ENCODE measurements at regions not wholly inside any gene's neighbourhood (a gene's known extent, or its start where the extent isn't known, plus 50 kb on each side); places are given as distances from the start of the nearest gene placed in this dataset.

DNA sequence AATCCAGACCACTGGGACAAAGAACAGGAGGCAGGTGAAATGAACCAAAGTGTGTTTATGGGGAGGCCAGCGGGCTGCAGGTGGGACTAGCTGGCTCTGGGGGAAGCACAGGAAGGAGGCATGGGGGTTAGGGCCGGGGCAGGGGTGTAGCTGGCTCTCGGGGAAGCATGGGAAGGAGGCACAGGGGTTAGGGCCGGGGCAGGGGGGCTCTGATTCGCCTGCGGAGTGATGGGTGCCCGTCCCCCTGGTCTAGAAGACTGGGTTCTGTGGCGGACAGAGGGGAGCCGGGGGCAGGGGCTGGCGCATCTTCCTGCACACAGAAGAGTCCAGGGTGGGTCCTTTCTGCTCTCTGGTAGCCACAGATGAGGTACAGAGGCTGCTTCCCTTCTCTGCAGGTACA is 310.3 kb downstream of the TMEM121 start:
- TF ChIP-seq, protein P1, sequence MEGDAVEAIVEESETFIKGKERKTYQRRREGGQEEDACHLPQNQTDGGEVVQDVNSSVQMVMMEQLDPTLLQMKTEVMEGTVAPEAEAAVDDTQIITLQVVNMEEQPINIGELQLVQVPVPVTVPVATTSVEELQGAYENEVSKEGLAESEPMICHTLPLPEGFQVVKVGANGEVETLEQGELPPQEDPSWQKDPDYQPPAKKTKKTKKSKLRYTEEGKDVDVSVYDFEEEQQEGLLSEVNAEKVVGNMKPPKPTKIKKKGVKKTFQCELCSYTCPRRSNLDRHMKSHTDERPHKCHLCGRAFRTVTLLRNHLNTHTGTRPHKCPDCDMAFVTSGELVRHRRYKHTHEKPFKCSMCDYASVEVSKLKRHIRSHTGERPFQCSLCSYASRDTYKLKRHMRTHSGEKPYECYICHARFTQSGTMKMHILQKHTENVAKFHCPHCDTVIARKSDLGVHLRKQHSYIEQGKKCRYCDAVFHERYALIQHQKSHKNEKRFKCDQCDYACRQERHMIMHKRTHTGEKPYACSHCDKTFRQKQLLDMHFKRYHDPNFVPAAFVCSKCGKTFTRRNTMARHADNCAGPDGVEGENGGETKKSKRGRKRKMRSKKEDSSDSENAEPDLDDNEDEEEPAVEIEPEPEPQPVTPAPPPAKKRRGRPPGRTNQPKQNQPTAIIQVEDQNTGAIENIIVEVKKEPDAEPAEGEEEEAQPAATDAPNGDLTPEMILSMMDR (IDR thresholded peaks at IDR 0.05), result no peak
- TF ChIP-seq POLR2A (IDR thresholded peaks at IDR 0.05), result no peak
- Histone ChIP-seq H3K4me3 (no peak overlapping the region), H3K27ac (no peak overlapping the region), H3K36me3 (ENCODE audit: low read depth, missing control alignments) (no peaks in the 10 kb centered on the region), H3K4me1 (no peaks in the 10 kb centered on the region), H3K9me3 (no peaks in the 10 kb centered on the region), H3K27me3 (no peaks in the 10 kb centered on the region)
- no peak for DNase-seq
- 86 to 88% methylated on average over 9 to 10 of the region's 10 CpGs for WGBS, 2 donors
- intact Hi-C loops (cut with DNase I; ENCODE audit: low total_unique reads), result no loop called here

- H3K36me3 ChIP-seq (ENCODE audit: low read depth, missing control alignments), result no peaks in the 10 kb centered on the region
- H3K9me3 ChIP-seq, result no peaks in the 10 kb centered on the region
- no peaks in the 10 kb centered on the region for H3K4me1 ChIP-seq
- intact Hi-C loops (cut with DNase I; ENCODE audit: low total_unique reads), result no loop called here
- no peak for DNase-seq
- WGBS, 2 donors, result 85 to 90% methylated on average over 18 to 20 of the region's 20 CpGs
- H3K27me3 ChIP-seq, result no peaks in the 10 kb centered on the region
- no peak for TF ChIP-seq POLR2A (IDR thresholded peaks at IDR 0.05)
- TF ChIP-seq, protein P1 (IDR thresholded peaks at IDR 0.05), result no peak
- H3K27ac ChIP-seq, result no peak overlapping the region
- no peak overlapping the region for H3K4me3 ChIP-seq
Observed at GRCh38 chr14:105837349-105838063, 311.1 kb downstream of the TMEM121 start.

DNA sequence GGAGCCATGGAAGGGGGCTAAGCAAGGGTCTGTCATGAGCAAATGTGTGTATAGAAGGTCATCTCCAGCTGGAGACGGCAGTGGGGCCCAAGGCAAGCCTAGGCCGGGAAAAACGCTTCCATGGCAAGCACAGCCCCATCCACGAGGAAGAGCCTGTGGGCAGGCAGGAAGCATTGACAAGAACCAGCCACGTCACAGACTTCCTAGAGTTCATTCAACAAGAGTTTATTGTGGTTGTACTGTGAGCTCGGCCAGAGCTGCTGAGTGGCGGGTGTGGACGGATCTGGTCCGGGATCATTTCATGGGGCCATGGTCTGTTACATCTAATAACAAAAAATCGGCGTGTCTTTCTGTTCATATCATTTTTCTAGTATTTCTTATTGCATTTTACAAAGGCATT is 311.7 kb downstream of the TMEM121 start:
- Histone ChIP-seq H3K27me3 (no peaks in the 10 kb centered on the region), H3K27ac (no peak overlapping the region), H3K4me3 (no peak overlapping the region), H3K9me3 (no peaks in the 10 kb centered on the region), H3K36me3 (ENCODE audit: low read depth, missing control alignments) (no peaks in the 10 kb centered on the region), H3K4me1 (no peaks in the 10 kb centered on the region)
- 90 to 93% methylated on average over 11 of the region's 11 CpGs for WGBS, 2 donors
- intact Hi-C loops (cut with DNase I; ENCODE audit: low total_unique reads), result no loop called here
- DNase-seq, result no peak
- TF ChIP-seq, protein P1 (IDR thresholded peaks at IDR 0.05), result no peak
- no peak for TF ChIP-seq POLR2A (IDR thresholded peaks at IDR 0.05)

GRCh38 chr14:105838591-105839424 is 312.4 kb downstream of the TMEM121 start:
- no peak for TF ChIP-seq POLR2A (IDR thresholded peaks at IDR 0.05)
- TF ChIP-seq, protein P1 (IDR thresholded peaks at IDR 0.05), result no peak
- Histone ChIP-seq H3K4me3 (no peak overlapping the region), H3K27me3 (no peaks in the 10 kb centered on the region), H3K9me3 (no peaks in the 10 kb centered on the region), H3K27ac (no peak overlapping the region), H3K4me1 (no peaks in the 10 kb centered on the region), H3K36me3 (ENCODE audit: low read depth, missing control alignments) (no peaks in the 10 kb centered on the region)
- DNase-seq, result no peak
- 87 to 91% methylated on average over 14 to 15 of the region's 15 CpGs for WGBS, 2 donors
- intact Hi-C loops (cut with DNase I; ENCODE audit: low total_unique reads), result no loop called here

All from testis (tissue), 2 donors.